NCI-H82 treated with DMSO at 0.1 percent for 48 hours (cell line): ENCODE measurements at regions not wholly inside any gene's neighbourhood (a gene's known extent, or its start where the extent isn't known, plus 50 kb on each side); places are given as distances from the start of the nearest gene placed in this dataset.

ENCODE experiments used
- DNase-seq: peaks from one replicate; lab custom pipeline; 2025; ENCODE audit not compliant: unreplicated experiment; lab: John Stamatoyannopoulos, UW

DNA sequence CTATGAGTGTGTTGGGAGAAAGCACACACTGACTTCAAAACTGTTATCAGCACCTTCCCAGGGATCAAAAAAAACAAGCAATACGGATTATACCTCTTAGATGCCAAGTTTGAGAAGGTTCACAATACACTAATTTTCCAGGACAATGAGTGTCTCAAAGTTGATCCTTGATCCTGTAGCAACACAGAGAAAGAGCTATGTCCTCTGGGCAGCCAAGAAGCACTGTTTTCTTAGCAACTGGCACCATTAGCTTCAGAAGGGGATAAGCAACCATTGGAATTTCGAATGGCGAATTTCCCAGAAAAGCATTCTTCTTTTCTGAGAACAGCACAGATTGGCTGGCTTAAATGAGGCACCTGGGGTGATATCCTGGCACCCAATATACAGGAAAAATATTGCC is 270.3 kb upstream of the RORA start:
- DNase-seq: no peak

GRCh38 chr15:61489571-61489970 is 260.5 kb upstream of the RORA start:
- DNase-seq: no peak

DNA sequence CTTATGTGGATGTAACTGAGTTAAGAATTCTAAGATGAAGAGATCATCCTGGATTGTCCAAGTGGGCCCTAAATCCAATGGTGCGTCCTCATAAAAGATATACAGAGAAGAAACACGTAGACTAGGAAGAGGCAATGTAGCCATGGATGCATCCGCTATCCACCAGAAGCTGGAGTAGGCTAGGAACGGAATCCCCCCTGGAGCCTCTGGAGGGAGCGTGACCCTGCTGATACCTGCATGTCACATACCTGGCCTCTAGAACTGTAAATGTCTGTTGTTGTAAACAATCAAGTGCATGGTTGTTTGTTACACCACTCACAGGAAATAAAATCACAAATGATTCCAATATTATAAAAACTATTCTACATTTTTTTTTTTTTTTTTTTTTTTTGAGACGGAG is 254.5 kb upstream of the RORA start:
- DNase-seq: no peak

- DNase-seq: no peak
Observed at GRCh38 chr15:61481886-61482285, 252.8 kb upstream of the RORA start.

DNA sequence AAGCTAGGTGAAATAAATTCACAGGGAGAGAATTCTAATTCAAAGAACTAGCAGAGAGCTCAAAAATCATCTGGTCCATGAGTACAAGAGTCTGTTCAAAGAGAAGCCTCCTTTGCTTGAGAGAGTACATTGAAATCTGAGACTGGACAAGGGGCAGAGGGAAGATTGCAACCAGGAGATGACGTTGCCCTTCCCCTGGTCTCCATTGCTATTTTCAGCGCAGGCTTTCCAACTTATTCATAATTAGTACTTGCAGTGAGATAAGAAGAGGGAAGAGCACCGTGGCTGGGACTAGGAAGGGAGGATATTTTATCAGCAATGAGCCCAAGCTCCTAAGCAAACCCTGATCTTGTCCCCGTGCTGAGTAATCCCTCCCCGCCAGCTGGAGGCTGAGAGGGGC is 251.8 kb upstream of the RORA start:
- peak; percentile 40 for DNase-seq

GRCh38 chr15:61480295-61480694 is 251.2 kb upstream of the RORA start:
- no peak for DNase-seq

DNA sequence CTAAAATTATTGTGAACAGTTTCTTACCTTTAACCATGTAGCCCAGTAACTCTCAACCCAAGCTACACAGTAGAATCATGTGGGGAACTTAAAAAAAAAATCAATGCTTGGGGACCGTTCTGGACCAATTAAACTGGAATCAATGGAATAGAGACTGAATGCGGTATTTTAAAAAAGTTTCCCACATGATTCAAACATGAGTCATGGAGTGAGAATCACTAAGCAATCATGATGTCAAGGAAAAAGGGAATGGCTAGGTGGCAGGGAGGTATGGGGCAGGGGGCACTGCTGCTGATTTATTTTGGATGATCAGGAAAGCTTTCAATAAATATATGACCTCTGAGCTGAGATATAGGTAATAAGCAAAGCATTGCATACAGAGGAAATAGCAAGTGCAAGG is 250.5 kb upstream of the RORA start:
- no peak for DNase-seq

- DNase-seq: no peak
Observed at GRCh38 chr15:61476741-61477140, 247.6 kb upstream of the RORA start.

- DNase-seq: no peak
Observed at GRCh38 chr15:61474796-61475195, 245.7 kb upstream of the RORA start.

GRCh38 chr15:61467823-61468222 is 238.7 kb upstream of the RORA start:
- DNase-seq: no peak

DNA sequence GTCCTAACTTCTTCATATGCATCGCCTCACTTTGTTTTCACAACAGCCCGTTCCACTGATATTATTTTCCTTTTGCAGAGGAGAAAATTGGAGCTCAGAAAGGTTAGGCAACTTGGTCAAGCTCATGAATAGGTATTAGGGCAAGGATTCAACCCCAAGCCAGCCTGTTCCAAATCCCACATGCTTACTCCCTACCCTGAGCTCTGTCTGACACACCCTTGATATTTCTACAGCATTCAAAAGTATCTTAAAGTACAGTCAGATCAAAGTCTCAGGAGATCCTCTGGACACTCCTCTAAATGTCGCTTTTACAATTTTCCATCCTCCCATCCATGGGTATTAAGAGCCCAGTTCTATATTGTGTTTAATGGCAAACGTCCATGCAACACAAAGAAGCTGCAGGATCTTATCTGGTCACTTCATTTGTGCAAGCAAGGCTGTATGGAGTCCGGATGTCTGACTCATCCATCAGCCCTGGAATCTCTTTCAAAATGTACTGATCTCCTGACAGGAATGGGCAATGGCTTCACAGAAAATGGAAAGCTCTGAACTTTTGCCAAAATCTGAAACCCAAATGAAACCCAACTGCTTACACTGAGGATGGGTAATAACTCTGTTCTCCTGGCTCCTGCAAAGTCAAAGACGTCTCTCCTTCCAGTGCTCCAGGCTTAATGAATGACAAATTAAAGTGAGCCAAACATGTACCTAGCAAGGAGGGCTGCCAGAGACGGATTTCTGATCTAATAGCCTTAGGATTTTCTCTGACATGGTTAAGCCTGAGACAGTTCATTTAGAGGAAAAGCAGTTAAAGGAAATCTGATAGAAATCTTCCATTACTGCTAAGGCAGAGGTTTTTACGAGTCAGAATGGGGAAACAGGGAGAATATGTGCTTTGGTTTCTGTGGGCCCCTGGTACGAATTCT is 230.9 kb upstream of the RORA start:
- DNase-seq: peak; percentile 68

- no peak for DNase-seq
Observed at GRCh38 chr15:61457050-61457733, 228.1 kb upstream of the RORA start.

- DNase-seq: no peak
Observed at GRCh38 chr15:61449186-61449702, 220.1 kb upstream of the RORA start.

GRCh38 chr15:61447981-61448380 is 218.9 kb upstream of the RORA start:
- no peak for DNase-seq

- DNase-seq: no peak
Observed at GRCh38 chr15:61444585-61444984, 215.5 kb upstream of the RORA start.

GRCh38 chr15:61442821-61443220 is 213.7 kb upstream of the RORA start:
- no peak for DNase-seq

- no peak for DNase-seq
Observed at GRCh38 chr15:61441891-61442290, 212.8 kb upstream of the RORA start.

GRCh38 chr15:61426466-61426865 is 197.4 kb upstream of the RORA start:
- no peak for DNase-seq

GRCh38 chr15:61425934-61426333 is 196.8 kb upstream of the RORA start:
- DNase-seq: no peak

DNA sequence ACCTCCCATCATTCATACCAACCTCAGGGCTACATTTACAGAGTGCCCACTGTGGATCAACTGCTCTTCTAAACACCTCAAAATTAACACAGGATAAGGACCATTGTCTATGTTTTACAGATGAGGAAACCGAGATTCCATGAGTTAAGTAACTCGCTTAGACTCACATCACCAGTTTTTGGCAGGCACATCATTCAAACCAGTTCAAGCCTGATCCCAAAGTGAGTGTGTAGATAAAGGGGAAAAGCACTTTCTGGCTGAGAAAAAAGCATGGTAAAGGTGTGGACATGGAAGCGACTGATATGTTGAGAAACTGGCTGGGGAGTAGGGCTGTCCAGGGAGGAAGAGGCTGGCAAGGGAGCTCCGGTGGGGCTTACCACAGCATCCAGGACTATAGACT is 193.7 kb upstream of the RORA start:
- DNase-seq: no peak

DNA sequence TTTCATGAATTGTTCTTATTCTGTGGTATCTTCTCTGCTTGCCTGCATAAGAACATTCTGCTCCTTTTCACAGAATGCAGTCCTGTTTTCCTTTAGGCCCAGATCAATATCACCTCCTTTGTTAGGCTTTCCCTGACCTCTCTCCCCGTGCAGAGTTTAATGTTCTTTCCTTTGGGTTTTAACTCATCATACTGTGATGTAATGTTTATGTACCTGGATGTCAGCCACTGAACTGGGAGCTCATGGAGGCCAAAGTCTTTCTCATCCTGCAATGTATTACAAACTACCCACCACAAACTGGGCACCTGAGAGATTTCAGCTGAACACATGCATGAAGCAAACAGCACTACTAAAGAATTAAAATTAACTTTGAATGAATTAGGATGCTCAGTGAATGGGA is 192.8 kb upstream of the RORA start:
- no peak for DNase-seq

DNA sequence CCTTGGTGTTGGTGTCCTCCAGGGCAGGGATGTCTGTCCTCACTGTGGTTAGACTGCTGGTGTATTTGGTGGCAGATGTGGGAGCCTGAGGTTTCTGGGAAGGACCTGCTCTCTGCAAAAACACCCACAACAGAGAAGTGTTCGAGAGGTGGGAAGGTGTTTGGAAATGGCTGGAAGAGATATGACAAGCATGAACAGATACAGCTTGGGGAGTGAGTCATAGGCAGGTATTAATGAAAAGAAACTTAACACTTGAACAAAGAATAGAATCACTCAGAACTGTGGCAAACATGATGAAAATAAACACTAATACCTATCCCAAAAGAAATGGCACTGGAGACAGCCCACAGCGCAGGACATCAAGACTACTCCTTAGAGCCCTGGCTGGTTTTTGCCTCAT is 192.4 kb upstream of the RORA start:
- DNase-seq: no peak
